Karpas-422 (cell line): ENCODE measurements at regions not wholly inside any gene's neighbourhood (a gene's known extent, or its start where the extent isn't known, plus 50 kb on each side); places are given as distances from the start of the nearest gene placed in this dataset.

Experiments used
- DNase-seq: peaks from one replicate; pipeline ENCODE4 v3.0.0-alpha.2; 2015
- H2AFZ ChIP-seq: fragments of 200-600 bp; sonication (generic); 2 replicates; pipeline ENCODE4 v1.6.1; 2014; ENCODE audit warnings: antibody characterized with exemption, low read length, mixed read lengths
- H3K27ac ChIP-seq: fragments of 200-600 bp; sonication (generic); 2 replicates; pipeline ENCODE4 v1.5.1; 2014; ENCODE audit warnings: mild to moderate bottlenecking, low read length, moderate library complexity
- H3K27me3 ChIP-seq: fragments of 200-600 bp; sonication (generic); 2 replicates; pipeline ENCODE4 v1.6.1; 2014; ENCODE audit warnings: low read length, mixed read lengths
- H3K36me3 ChIP-seq: fragments of 200-600 bp; sonication (generic); 2 replicates; pipeline ENCODE4 v1.6.1; 2014; ENCODE audit warnings: low read length, mixed read lengths; ENCODE audit not compliant: insufficient read depth
- H3K4me1 ChIP-seq: fragments of 200-600 bp; sonication (generic); 2 replicates; pipeline ENCODE4 v1.6.1; 2014; ENCODE audit warnings: mild to moderate bottlenecking, low read length, mixed read lengths
- H3K4me2 ChIP-seq: fragments of 200-600 bp; sonication (generic); 2 replicates; pipeline ENCODE4 v1.6.1; 2014; ENCODE audit warnings: low read length, low read depth, mild to moderate bottlenecking; ENCODE audit not compliant: poor library complexity, severe bottlenecking
- H3K4me3 ChIP-seq: fragments of 200-600 bp; sonication (generic); 2 replicates; pipeline ENCODE4 v1.5.1; 2014; ENCODE audit warnings: mild to moderate bottlenecking, antibody characterized with exemption, low read length, mixed read lengths
- H3K79me2 ChIP-seq: fragments of 200-600 bp; sonication (generic); 2 replicates; pipeline ENCODE4 v1.6.1; 2014; ENCODE audit warnings: mild to moderate bottlenecking, low read length, mixed read lengths
- H3K9ac ChIP-seq: fragments of 200-600 bp; sonication (generic); 2 replicates; pipeline ENCODE4 v1.6.0; 2014; ENCODE audit warnings: low read length
- H3K9me2 ChIP-seq: fragments of 200-600 bp; sonication (generic), shearing (Covaris generic); replicated peaks from 2 replicates; pipeline ENCODE4 v1.6.0; 2014; ENCODE audit warnings: mild to moderate bottlenecking, low read length, moderate library complexity; ENCODE audit not compliant: insufficient read depth
- H3K9me3 ChIP-seq: fragments of 300-700, 200-600 bp; sonication (generic); 2 replicates; pipeline ENCODE4 v1.6.1; 2014; ENCODE audit warnings: low read length, mixed read lengths
- H4K20me1 ChIP-seq: fragments of 200-600 bp; sonication (generic); 2 replicates; pipeline ENCODE4 v1.6.1; 2014; ENCODE audit warnings: mild to moderate bottlenecking, antibody characterized with exemption, low read length, low read depth; ENCODE audit not compliant: insufficient read depth

GRCh38 chr12:88336076-88336739, 194.1 kb downstream of the TMTC3 start:
- H3K27ac ChIP-seq, result no peak overlapping the region
- H4K20me1 ChIP-seq, result no peaks in the 10 kb centered on the region
- H3K4me2 ChIP-seq, result no peak overlapping the region
- H3K36me3 ChIP-seq, result no peaks in the 10 kb centered on the region
- no peak overlapping the region for H3K9ac ChIP-seq
- no peaks in the 10 kb centered on the region for H3K9me2 ChIP-seq
- H3K4me1 ChIP-seq, result no peaks in the 10 kb centered on the region
- no peak overlapping the region for H2AFZ ChIP-seq
- H3K9me3 ChIP-seq, result no peaks in the 10 kb centered on the region
- DNase-seq, result no peak
- H3K27me3 ChIP-seq, result 0 out of 2 replicates have a peak, but pooled peaks cover 4% of the 10 kb centered on the region
- H3K4me3 ChIP-seq, result no peak overlapping the region
- H3K79me2 ChIP-seq, result no peaks in the 10 kb centered on the region

- H3K9ac ChIP-seq, result no peak overlapping the region
- H3K9me3 ChIP-seq, result no peaks in the 10 kb centered on the region
- H3K79me2 ChIP-seq, result no peaks in the 10 kb centered on the region
- 0 out of 2 replicates have a peak, but pooled peaks cover 4% of the 10 kb centered on the region for H3K27me3 ChIP-seq
- H3K4me2 ChIP-seq, result no peak overlapping the region
- H3K4me1 ChIP-seq, result no peaks in the 10 kb centered on the region
- no peak overlapping the region for H2AFZ ChIP-seq
- DNase-seq, result no peak
- no peaks in the 10 kb centered on the region for H3K9me2 ChIP-seq
- H4K20me1 ChIP-seq, result no peaks in the 10 kb centered on the region
- no peak overlapping the region for H3K27ac ChIP-seq
- no peak overlapping the region for H3K4me3 ChIP-seq
- no peaks in the 10 kb centered on the region for H3K36me3 ChIP-seq
Observed at GRCh38 chr12:88338486-88338885, 196.4 kb downstream of the TMTC3 start.

- Histone ChIP-seq H3K9me2 (no peaks in the 10 kb centered on the region), H3K27ac (no peak overlapping the region), H2AFZ (no peak overlapping the region), H3K27me3 (0 out of 2 replicates have a peak, but pooled peaks cover 2% of the 10 kb centered on the region), H3K4me2 (no peak overlapping the region), H4K20me1 (no peaks in the 10 kb centered on the region), H3K9ac (no peak overlapping the region), H3K36me3 (no peaks in the 10 kb centered on the region), H3K4me1 (no peaks in the 10 kb centered on the region), H3K9me3 (no peaks in the 10 kb centered on the region), H3K4me3 (no peak overlapping the region), H3K79me2 (no peaks in the 10 kb centered on the region)
- no peak for DNase-seq
Observed at GRCh38 chr12:88339254-88339949, 197.3 kb downstream of the TMTC3 start.

GRCh38 chr12:88339966-88340365, 197.9 kb downstream of the TMTC3 start:
- H3K9ac ChIP-seq, result no peak overlapping the region
- no peaks in the 10 kb centered on the region for H3K9me2 ChIP-seq
- H3K4me1 ChIP-seq, result no peaks in the 10 kb centered on the region
- no peak overlapping the region for H3K27ac ChIP-seq
- no peaks in the 10 kb centered on the region for H3K36me3 ChIP-seq
- no peaks in the 10 kb centered on the region for H3K9me3 ChIP-seq
- no peak overlapping the region for H2AFZ ChIP-seq
- H3K4me3 ChIP-seq, result no peak overlapping the region
- H3K4me2 ChIP-seq, result no peak overlapping the region
- no peaks in the 10 kb centered on the region for H4K20me1 ChIP-seq
- DNase-seq, result no peak
- no peaks in the 10 kb centered on the region for H3K27me3 ChIP-seq
- H3K79me2 ChIP-seq, result no peaks in the 10 kb centered on the region

- H4K20me1 ChIP-seq, result no peaks in the 10 kb centered on the region
- no peak for DNase-seq
- no peaks in the 10 kb centered on the region for H3K27me3 ChIP-seq
- H3K4me2 ChIP-seq, result no peak overlapping the region
- no peaks in the 10 kb centered on the region for H3K36me3 ChIP-seq
- no peaks in the 10 kb centered on the region for H3K9me2 ChIP-seq
- H3K27ac ChIP-seq, result no peak overlapping the region
- no peaks in the 10 kb centered on the region for H3K4me1 ChIP-seq
- H3K4me3 ChIP-seq, result no peak overlapping the region
- H3K79me2 ChIP-seq, result no peaks in the 10 kb centered on the region
- no peak overlapping the region for H3K9ac ChIP-seq
- H2AFZ ChIP-seq, result no peak overlapping the region
- H3K9me3 ChIP-seq, result no peaks in the 10 kb centered on the region
Observed at GRCh38 chr12:88342251-88342806, 200.2 kb downstream of the TMTC3 start.

- no peaks in the 10 kb centered on the region for H3K9me3 ChIP-seq
- H4K20me1 ChIP-seq, result no peaks in the 10 kb centered on the region
- no peaks in the 10 kb centered on the region for H3K9me2 ChIP-seq
- H3K27me3 ChIP-seq, result no peaks in the 10 kb centered on the region
- no peak overlapping the region for H3K27ac ChIP-seq
- no peak for DNase-seq
- no peak overlapping the region for H2AFZ ChIP-seq
- H3K4me2 ChIP-seq, result no peak overlapping the region
- no peak overlapping the region for H3K4me3 ChIP-seq
- H3K9ac ChIP-seq, result no peak overlapping the region
- no peaks in the 10 kb centered on the region for H3K79me2 ChIP-seq
- no peaks in the 10 kb centered on the region for H3K36me3 ChIP-seq
- no peaks in the 10 kb centered on the region for H3K4me1 ChIP-seq
Observed at GRCh38 chr12:88351146-88351545, 209.0 kb downstream of the TMTC3 start.

- Histone ChIP-seq H2AFZ (no peak overlapping the region), H3K27ac (no peak overlapping the region), H3K4me3 (no peak overlapping the region), H4K20me1 (no peaks in the 10 kb centered on the region), H3K27me3 (no peaks in the 10 kb centered on the region), H3K4me2 (no peak overlapping the region), H3K9me3 (no peaks in the 10 kb centered on the region), H3K9me2 (no peaks in the 10 kb centered on the region), H3K79me2 (no peaks in the 10 kb centered on the region), H3K9ac (no peak overlapping the region), H3K36me3 (no peaks in the 10 kb centered on the region), H3K4me1 (no peaks in the 10 kb centered on the region)
- DNase-seq, result no peak
Observed at GRCh38 chr12:88354691-88355090, 212.6 kb downstream of the TMTC3 start.

- no peak overlapping the region for H3K27ac ChIP-seq
- no peak overlapping the region for H3K4me3 ChIP-seq
Observed at GRCh38 chr12:88360343-88360742, 218.2 kb downstream of the TMTC3 start.

More at GRCh38 chr12:88360343-88360742, 218.2 kb downstream of the TMTC3 start:
- Histone ChIP-seq H3K9ac (no peak overlapping the region), H4K20me1 (no peaks in the 10 kb centered on the region), H3K36me3 (no peaks in the 10 kb centered on the region), H2AFZ (no peak overlapping the region), H3K27me3 (no peaks in the 10 kb centered on the region), H3K4me1 (no peaks in the 10 kb centered on the region), H3K9me3 (no peaks in the 10 kb centered on the region), H3K4me2 (no peak overlapping the region), H3K9me2 (no peaks in the 10 kb centered on the region), H3K79me2 (no peaks in the 10 kb centered on the region)
- DNase-seq, result no peak
